ENCODE measurements at regions not wholly inside any gene's neighbourhood (a gene's known extent, or its start where the extent isn't known, plus 50 kb on each side); places are given as distances from the start of the nearest gene placed in this dataset.
A peak's percentile ranks its signal among the peaks of the same experiment; 100 is the strongest.
"Not testable (repeated sequence)": the region's sequence is repeated elsewhere in the genome, so short reads cannot be mapped to it uniquely, and the experiment has no call there.

DNA sequence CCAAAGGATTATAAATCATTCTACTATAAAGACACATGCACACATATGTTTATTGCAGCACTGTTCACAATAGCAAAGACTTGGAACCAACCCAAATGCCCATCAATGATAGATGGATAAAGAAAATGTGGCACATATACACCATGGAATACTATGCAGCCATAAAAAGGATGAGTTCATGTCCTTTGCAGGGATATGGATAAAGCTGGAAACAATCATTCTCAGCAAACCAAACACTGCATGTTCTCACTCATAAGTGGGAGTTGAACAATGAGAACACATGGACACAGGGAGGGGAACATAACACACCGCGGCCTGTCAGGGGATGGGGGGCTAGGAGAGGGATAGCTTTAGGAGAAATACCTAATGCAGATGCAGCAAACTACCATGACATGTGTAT lies 135.1 kb upstream of the PDE4B start:
- not testable (repeated sequence) for H3K27ac ChIP-seq, H3K4me3 ChIP-seq

DNA sequence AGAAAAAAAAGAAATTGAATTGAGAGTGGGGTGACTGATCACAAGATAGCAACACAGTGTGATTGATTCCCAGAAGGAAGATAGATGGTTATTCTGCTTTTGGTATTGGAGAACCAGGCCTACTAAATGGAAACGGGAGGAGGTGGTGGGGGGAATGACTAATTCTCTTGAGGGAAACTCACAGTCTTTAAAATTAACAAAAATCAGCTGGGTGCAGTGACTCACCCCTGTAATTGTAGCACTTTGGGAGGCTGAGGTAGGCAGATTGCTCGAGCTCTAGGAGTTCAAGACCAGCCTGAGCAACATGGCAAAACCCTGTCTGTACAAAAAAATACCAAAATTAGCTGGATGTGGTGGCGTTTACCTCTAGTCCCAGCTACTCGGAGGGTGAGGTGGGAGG lies 134.6 kb upstream of the PDE4B start:
- no peak overlapping the region for H3K27ac ChIP-seq
- no peak overlapping the region for H3K4me3 ChIP-seq

GRCh38 chr1:65668368-65668767 lies 124.3 kb upstream of the PDE4B start:
- no peak overlapping the region for H3K4me3 ChIP-seq
- H3K27ac ChIP-seq = no peak overlapping the region

DNA sequence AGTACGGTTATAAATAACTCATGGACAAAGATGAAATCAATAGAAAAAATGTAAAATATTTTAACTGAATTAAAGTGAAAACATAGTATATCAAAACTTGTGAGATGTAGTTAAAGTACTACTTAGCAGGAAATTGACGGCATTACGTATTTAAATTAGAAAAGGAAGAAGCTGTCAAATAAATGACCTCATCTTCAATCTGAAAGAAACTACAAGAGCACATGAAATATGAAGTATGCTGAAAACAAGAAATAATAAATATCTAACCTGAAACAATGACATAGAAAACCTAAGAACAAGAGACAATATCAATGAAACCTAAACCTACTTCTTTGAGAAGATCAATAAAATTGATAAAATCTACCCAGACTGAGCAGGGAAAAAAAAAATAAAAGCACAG lies 122.2 kb upstream of the PDE4B start:
- H3K4me3 ChIP-seq = no peak overlapping the region

DNA sequence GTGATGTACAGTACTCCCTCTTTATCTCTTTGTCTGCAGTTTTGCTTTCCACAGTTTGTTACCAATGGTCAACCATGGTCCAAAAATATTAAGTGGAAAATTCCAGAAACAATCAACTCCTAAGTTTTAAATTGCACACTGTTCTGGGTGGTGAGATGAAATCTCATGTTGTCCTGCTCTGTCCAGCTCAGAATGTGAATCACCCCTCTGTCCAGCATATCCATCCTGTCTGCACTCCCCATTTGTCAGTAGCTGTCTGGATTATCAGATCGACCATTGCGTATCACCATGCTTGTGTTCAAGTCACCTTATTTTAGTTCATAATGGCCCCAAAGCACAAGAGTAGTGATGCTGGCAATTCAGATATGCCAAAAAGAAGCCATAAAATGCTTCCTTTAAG lies 118.2 kb upstream of the PDE4B start:
- Histone ChIP-seq H3K4me3 (no peak overlapping the region), H3K27ac (no peak overlapping the region)

More for the DNA sequence above, 122.2 kb upstream of the PDE4B start:
- no peak overlapping the region for H3K27ac ChIP-seq

DNA sequence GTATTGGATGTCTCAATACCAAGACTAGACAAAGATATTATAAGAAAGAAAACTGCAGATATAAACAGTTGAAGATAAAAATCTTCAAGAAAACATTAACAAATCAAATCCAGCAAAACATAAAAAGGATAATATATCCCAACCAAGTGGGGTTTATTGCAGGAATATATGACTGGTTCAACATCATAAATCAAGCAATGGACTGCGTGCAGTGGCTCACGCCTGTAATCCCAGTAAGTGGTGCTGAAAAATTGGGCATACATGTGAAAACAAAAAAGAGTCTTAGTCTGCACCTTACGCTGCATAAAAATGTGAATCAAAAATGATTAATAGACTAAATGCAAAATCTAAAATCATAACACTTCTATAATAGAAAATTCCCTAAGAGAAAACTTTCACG lies 112.9 kb upstream of the PDE4B start:
- H3K4me3 ChIP-seq = no peak overlapping the region
- H3K27ac ChIP-seq = no peak overlapping the region

GRCh38 chr1:65681096-65681495 lies 111.6 kb upstream of the PDE4B start:
- Histone ChIP-seq H3K4me3 (no peak overlapping the region), H3K27ac (no peak overlapping the region)

GRCh38 chr1:65687428-65688214 lies 105.1 kb upstream of the PDE4B start:
- Histone ChIP-seq H3K4me3 (no peak overlapping the region), H3K27ac (no peak overlapping the region)

- Histone ChIP-seq H3K27ac (no peak overlapping the region), H3K4me3 (no peak overlapping the region)
Measured at GRCh38 chr1:65688215-65688566, 104.5 kb upstream of the PDE4B start.

- no peak overlapping the region for H3K4me3 ChIP-seq
- H3K27ac ChIP-seq = no peak overlapping the region
Measured at GRCh38 chr1:65688848-65689247, 103.8 kb upstream of the PDE4B start.

DNA sequence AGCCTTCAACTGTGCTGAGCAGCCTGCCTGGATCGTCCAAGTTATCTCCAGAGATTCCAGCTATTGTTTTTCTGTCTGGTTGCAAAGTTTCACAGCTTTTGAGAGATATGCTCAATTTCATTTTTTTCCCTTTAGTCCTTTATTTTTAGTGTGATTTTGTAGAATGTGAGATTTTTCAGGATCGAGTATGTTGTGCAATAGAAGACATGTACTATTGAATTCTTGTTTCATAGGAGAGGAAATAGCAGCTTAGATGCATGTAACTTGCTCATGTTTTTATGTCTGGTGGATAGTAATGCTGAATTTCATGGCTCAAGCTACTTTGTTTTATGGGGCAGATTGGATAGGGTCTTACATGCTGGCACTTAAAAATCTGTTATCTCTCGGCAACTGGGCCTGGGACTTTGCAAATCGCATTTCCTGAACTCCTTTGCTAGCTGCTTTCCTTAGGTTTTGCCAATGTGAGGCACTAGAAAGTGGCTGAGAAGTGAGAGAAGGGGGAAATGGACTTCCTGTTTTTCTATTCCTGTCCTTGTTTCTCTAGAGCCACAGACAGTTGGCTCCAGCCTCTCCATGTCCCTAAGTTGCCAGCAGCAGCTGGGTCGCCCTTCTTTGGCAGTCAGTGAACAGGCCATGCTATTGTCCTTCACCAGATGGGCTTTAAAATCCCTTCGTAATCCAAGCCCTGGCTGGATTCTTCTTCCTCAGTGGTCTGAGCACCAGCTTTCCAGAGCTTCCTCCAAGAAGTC lies 101.4 kb upstream of the PDE4B start:
- Histone ChIP-seq H3K27ac (peak overlapping the region in 4 of 21 experiments; percentile 7 to 29 (median 16)), H3K4me3 (no peak overlapping the region)

GRCh38 chr1:65691972-65692371 lies 100.7 kb upstream of the PDE4B start:
- H3K27ac ChIP-seq = peak overlapping the region in 3 of 21 experiments; percentile 2 to 29 (median 12)
- no peak overlapping the region for H3K4me3 ChIP-seq

DNA sequence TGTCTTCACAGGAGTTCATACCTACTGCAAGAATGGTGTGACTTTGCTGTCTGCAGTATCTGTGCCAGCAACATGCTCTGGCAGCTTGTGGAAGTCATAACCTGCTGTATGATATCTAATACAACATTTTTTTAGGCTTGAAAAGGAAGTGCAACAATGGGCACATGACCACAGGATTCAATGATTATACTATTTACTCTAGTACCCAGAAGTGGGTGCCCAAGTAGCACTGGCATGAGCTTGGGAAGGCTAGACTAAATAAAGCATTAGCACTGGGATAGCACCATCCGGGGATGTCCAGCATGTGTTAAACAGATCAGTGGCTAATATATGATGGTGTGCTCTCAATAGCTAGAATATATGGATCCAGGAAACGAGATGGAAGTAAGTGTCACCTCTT lies 98.6 kb upstream of the PDE4B start:
- Histone ChIP-seq H3K27ac (no peak overlapping the region), H3K4me3 (no peak overlapping the region)

DNA sequence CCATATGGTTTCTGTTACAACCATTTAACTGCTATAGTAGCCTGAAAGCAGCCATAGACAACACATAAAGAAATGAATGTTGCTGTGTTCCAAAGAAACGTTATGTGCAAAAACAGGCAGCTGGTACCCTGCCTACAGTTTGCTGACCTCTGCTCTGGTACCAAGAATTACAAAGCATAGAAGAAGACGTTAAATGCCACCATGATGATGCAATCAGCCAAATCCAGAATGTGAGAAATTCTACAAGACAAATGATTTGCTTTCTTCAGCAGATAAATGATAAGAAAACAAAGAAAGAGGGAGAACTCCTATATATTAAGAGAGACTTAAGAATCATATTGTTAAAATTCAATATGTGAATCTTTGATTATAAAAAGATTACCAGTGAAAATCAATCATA lies 97.8 kb upstream of the PDE4B start:
- no peak overlapping the region for H3K27ac ChIP-seq
- no peak overlapping the region for H3K4me3 ChIP-seq

DNA sequence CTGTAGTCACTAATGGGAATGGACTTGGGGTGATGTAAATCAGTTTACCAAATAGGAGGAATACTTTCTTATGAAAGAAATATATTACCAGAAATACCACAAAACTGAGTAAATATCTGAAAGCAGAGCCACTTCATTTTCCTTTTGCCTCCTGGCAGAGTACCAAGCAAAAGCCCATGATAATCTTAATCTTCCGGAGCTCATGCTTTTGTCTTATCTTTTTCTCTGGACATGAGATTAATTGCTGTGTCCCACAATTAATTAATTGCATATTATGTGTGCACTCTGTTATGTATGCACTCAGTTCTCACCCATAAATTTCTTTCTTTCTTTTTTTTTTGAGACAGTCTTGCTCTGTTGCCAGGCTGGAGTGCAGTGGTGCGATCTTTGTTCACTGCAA lies 94.1 kb upstream of the PDE4B start:
- Histone ChIP-seq H3K27ac (no peak overlapping the region), H3K4me3 (no peak overlapping the region)

DNA sequence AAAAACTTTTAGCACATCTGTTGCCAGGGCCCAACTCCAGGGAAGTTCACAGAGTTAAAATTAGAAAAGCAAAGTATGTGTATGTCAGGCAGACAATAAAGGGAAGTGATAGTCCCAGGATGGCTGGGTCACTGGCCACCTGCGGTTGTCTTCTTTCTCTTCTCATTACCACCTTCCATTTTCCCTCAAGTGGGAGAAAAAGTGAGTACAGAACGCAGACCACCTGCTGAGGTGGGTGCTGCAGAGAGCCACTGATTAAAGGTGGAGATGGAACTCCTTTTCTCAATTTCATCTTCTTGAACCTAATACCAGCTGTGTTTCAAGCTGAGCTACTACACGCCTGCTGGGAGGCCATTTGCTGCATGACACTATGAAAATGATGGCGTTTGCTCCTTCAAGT lies 88.8 kb upstream of the PDE4B start:
- Histone ChIP-seq H3K27ac (no peak overlapping the region), H3K4me3 (no peak overlapping the region)

- H3K27ac ChIP-seq = no peak overlapping the region
- no peak overlapping the region for H3K4me3 ChIP-seq
Measured at GRCh38 chr1:65704318-65704717, 88.4 kb upstream of the PDE4B start.

GRCh38 chr1:65717815-65718454 lies 74.8 kb upstream of the PDE4B start:
- no peak overlapping the region for H3K4me3 ChIP-seq

DNA sequence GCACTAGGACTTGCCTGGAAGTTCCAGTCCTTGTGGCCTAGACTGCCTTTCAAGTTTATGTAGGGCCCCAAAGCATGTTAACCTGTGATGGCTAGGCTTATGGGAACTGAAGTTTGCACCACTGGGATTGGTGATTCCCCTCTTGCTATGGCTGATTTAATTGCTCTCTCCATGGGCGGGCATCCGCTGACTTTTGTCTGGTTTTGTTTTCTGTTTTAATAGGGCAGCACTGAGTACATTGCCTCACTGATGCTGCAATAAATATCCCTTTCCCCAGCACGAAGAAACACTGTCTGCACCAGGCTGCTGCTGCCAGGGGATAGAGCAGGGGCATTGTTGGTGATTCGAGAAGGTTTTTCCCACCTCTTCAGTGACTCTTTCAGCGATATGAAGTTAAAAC lies 73.3 kb upstream of the PDE4B start:
- Histone ChIP-seq H3K4me3 (no peak overlapping the region), H3K27ac (no peak overlapping the region)

More at GRCh38 chr1:65717815-65718454, 74.8 kb upstream of the PDE4B start:
- no peak overlapping the region for H3K27ac ChIP-seq

DNA sequence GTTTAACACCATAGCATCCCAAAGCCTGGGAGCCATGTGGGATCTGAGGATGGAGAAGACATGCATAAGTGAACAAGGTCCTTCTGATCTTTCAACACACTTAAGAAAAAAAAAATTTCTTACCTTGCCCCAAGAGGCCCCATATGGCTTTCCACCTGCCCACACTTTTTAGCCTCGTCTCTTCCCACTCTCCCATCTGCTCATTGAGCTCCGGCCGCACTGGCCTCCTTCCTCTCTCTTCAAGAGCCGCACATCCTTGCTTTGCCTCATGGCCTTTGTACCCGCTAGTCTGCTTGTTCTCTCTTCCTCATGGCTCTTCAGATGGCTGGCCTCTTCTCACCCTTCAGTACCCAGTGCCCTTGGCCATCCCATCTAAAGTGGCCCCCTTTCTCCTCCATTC lies 70.2 kb upstream of the PDE4B start:
- Histone ChIP-seq H3K27ac (no peak overlapping the region), H3K4me3 (no peak overlapping the region)

GRCh38 chr1:65724151-65724550 lies 68.5 kb upstream of the PDE4B start:
- Histone ChIP-seq H3K27ac (no peak overlapping the region), H3K4me3 (no peak overlapping the region)
